Gastroesophageal sphincter (tissue), 3 donors: ENCODE measurements at regions not wholly inside any gene's neighbourhood (a gene's known extent, or its start where the extent isn't known, plus 50 kb on each side); places are given as distances from the start of the nearest gene placed in this dataset.
"Not testable (repeated sequence)": the region's sequence is repeated elsewhere in the genome, so short reads cannot be mapped to it uniquely, and the experiment has no call there.

ENCODE experiments used
- CTCF ChIP-seq, 4 experiments: fragments of 200-600 bp in 2 of 4; fragments of 450-650 bp in 2 of 4; sonication (generic) in 1 of 4; IDR thresholded peaks; one replicate each; pipeline ENCODE4 v1.5.1; 2017 to 2019; ENCODE audit warnings: antibody characterized with exemption in 4 of 4, mild to moderate bottlenecking in 2 of 4, moderate library complexity in 2 of 4
- EP300 ChIP-seq: sonication (generic); formaldehyde crosslinking; IDR thresholded peaks from one replicate; pipeline ENCODE4 v1.6.1; 2017; ENCODE audit warnings: antibody characterized with exemption, mild to moderate bottlenecking

- not testable (repeated sequence) for TF ChIP-seq CTCF (IDR thresholded peaks at IDR 0.05); EP300
Observed at GRCh38 chr21:6498716-6499115, 4022.7 kb upstream of the TPTE start.
